ENCODE measurements at regions not wholly inside any gene's neighbourhood (a gene's known extent, or its start where the extent isn't known, plus 50 kb on each side); places are given as distances from the start of the nearest gene placed in this dataset.

DNA sequence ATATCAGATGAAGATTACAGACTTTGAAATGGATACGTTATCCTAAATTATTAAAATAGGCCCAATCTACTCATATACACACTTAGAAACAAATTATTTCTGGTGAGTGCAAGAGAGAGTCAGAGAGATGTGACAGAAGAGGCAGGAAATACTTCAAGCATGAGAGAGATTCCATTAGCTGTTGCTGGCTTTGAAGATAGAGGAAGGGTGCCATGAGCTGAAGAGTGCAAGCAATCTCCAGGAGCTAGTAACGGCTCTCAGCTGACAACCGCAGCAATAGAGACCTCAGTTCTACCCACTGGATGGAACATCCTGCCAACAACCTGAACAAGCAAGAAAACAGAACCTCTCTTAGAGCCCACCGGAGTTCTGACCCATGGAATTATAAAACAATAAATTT is 270.7 kb upstream of the SLITRK3 start:
- DNase-seq (ENCODE audit: low read depth) = no peak
- H3K4me3 ChIP-seq (ENCODE audit: low read depth, low read length) = no peak overlapping the region
- TF ChIP-seq, protein P1, sequence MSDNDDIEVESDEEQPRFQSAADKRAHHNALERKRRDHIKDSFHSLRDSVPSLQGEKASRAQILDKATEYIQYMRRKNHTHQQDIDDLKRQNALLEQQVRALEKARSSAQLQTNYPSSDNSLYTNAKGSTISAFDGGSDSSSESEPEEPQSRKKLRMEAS (IDR thresholded peaks at IDR 0.05; ENCODE audit: low read depth, low read length) = no peak
- TF ChIP-seq, protein P2, sequence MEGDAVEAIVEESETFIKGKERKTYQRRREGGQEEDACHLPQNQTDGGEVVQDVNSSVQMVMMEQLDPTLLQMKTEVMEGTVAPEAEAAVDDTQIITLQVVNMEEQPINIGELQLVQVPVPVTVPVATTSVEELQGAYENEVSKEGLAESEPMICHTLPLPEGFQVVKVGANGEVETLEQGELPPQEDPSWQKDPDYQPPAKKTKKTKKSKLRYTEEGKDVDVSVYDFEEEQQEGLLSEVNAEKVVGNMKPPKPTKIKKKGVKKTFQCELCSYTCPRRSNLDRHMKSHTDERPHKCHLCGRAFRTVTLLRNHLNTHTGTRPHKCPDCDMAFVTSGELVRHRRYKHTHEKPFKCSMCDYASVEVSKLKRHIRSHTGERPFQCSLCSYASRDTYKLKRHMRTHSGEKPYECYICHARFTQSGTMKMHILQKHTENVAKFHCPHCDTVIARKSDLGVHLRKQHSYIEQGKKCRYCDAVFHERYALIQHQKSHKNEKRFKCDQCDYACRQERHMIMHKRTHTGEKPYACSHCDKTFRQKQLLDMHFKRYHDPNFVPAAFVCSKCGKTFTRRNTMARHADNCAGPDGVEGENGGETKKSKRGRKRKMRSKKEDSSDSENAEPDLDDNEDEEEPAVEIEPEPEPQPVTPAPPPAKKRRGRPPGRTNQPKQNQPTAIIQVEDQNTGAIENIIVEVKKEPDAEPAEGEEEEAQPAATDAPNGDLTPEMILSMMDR (IDR thresholded peaks at IDR 0.05; ENCODE audit: low read depth, low read length) = no peak
- TF ChIP-seq MYC (IDR thresholded peaks at IDR 0.05; ENCODE audit: low read depth, low read length) (no peak), POLR2A (IDR thresholded peaks at IDR 0.05; ENCODE audit: extremely low read depth, insufficient read length) (no peak)

DNA sequence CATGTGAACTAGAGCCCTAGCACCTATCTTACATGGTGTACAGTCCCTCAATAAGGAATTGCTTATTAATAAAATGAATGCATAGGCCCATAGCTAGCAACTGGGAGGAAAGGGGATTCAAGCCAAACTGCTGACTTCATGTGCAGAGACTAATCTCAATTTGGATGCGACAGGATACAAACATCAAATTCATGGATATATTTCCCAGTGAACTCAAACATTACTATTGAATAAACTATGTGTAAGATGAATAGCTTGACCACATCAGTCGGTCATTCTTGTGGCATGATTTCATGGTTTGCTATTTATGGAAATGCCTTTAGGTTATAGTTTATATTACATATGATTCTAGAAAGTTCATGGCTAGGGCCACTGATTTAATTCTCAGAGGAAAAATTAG is 268.6 kb upstream of the SLITRK3 start:
- DNase-seq (ENCODE audit: low read depth) = no peak

DNA sequence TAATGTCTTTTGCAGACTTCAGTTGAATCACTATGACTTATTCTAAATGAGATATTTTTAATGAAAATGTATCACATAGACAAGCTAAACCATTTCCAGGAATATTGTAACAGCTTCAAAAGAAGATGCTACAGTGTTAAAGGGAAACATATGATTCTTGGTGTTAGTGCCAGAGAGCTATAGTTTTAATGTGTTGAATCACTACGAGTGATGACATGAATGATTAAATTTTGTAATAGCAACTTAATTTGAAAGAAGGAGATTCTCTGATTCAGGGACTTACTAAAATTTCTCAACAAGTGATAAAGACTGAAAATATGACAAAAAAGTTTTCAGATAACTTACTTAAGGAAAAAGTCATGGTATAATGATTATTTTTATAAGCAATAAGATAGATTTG is 267.3 kb upstream of the SLITRK3 start:
- H3K4me3 ChIP-seq (ENCODE audit: low read depth, low read length) = no peak overlapping the region
- TF ChIP-seq MYC (IDR thresholded peaks at IDR 0.05; ENCODE audit: low read depth, low read length) (no peak), POLR2A (IDR thresholded peaks at IDR 0.05; ENCODE audit: extremely low read depth, insufficient read length) (no peak)
- TF ChIP-seq, protein P2 (IDR thresholded peaks at IDR 0.05; ENCODE audit: low read depth, low read length) = no peak
- TF ChIP-seq, protein P1 (IDR thresholded peaks at IDR 0.05; ENCODE audit: low read depth, low read length) = no peak
- DNase-seq (ENCODE audit: low read depth) = no peak

More for the DNA sequence above, 268.6 kb upstream of the SLITRK3 start:
- no peak overlapping the region for H3K4me3 ChIP-seq (ENCODE audit: low read depth, low read length)
- no peak for TF ChIP-seq MYC (IDR thresholded peaks at IDR 0.05; ENCODE audit: low read depth, low read length)
- TF ChIP-seq, protein P2 (IDR thresholded peaks at IDR 0.05; ENCODE audit: low read depth, low read length) = no peak
- TF ChIP-seq POLR2A (IDR thresholded peaks at IDR 0.05; ENCODE audit: extremely low read depth, insufficient read length) = no peak
- TF ChIP-seq, protein P1 (IDR thresholded peaks at IDR 0.05; ENCODE audit: low read depth, low read length) = no peak

DNA sequence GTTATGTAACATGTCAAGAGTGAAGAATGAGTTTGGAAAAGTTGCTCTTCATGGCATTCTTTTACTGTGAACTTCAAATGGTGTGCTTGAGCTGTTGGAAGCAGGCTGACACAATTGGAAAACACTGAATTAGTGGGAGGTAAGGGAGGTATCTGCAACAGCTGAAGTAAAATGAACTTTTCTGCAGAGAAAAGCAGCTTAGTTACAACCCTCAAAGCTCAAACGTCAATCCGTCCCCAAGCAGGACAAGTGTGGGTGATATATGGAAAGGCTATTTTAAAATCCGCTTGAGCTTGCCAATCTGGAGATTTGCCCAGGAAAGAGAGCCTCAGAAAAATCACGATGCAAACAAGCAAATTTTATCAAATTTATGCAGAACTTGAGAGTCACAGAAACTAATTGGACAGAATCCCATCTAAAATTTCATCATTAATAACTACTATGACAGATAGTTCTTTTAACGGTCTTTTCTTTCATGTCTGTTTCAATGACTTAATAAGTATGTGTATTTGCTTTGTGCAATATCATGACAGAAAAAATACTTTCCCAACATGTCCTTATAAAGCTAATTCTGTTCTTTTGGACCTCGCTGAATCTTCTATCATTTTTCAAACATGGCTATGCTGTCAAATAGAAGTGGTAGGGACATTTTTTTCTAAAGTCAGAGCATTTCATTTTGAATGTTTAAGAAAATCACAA is 266.6 kb upstream of the SLITRK3 start:
- TF ChIP-seq, protein P1 (IDR thresholded peaks at IDR 0.05; ENCODE audit: low read depth, low read length) = no peak
- TF ChIP-seq MYC (IDR thresholded peaks at IDR 0.05; ENCODE audit: low read depth, low read length) (no peak), POLR2A (IDR thresholded peaks at IDR 0.05; ENCODE audit: extremely low read depth, insufficient read length) (no peak)
- TF ChIP-seq, protein P2 (IDR thresholded peaks at IDR 0.05; ENCODE audit: low read depth, low read length) = no peak

DNA sequence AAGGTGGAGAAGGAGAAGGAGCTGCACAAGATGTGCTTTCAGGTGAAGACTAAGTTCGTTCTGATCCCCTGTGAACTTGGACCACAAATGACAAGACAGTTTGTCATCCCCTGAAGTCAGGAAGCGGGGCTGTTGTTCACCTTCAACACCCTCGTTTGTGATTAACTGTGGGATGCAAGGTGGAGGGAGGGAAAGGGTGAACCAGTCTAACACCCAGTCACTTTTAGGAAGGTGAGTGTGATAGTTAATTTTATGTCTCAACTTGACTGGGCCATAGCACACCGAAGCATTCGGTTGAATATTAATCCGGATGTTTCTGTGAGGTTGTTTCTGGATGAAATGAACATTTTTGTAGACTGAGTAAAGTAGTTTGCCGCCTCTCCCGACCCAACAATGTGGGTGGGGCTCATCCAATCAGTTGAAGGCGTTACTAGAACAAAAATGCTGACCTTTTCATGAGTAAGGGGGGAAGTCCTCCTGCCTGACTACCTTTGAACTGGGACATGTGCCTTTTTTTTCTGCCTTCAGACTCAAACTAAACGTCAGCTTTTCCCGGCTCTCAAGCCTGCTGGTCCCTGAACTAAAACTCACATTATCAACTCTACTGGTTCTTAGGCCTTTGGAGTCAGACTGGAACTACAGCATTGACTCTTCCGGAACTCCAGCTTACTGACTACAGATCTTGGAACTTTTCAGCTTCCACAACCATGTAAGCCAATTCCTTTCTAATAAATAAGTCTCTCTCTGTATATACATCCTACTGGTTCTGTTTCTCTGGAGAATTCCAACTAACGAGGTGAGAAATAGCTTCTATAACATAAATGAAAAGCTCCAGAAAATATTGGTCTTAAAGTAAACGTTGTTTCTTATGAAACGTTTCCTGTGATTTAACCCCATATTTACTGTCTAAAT is 264.0 kb upstream of the SLITRK3 start:
- TF ChIP-seq, protein P2 (IDR thresholded peaks at IDR 0.05; ENCODE audit: low read depth, low read length) = no peak
- TF ChIP-seq POLR2A (IDR thresholded peaks at IDR 0.05; ENCODE audit: extremely low read depth, insufficient read length) = no peak
- TF ChIP-seq, protein P1 (IDR thresholded peaks at IDR 0.05; ENCODE audit: low read depth, low read length) = no peak
- TF ChIP-seq MYC (IDR thresholded peaks at IDR 0.05; ENCODE audit: low read depth, low read length) = no peak
- no peak for DNase-seq (ENCODE audit: low read depth)
- no peak overlapping the region for H3K4me3 ChIP-seq (ENCODE audit: low read depth, low read length)

More for the DNA sequence above, 266.6 kb upstream of the SLITRK3 start:
- no peak for DNase-seq (ENCODE audit: low read depth)
- H3K4me3 ChIP-seq (ENCODE audit: low read depth, low read length) = no peak overlapping the region
